Keratinocyte (primary cell): ENCODE measurements at regions not wholly inside any gene's neighbourhood (a gene's known extent, or its start where the extent isn't known, plus 50 kb on each side); places are given as distances from the start of the nearest gene placed in this dataset.
"Not testable (repeated sequence)": the region's sequence is repeated elsewhere in the genome, so short reads cannot be mapped to it uniquely, and the experiment has no call there.

Experiments used
- CTCF ChIP-seq, 3 experiments: IDR thresholded peaks in 1 of 3; conservative IDR thresholded peaks in 1 of 3; optimal IDR thresholded peaks in 1 of 3; 2 replicates in 2 of 3; 3 replicates in 1 of 3; pipeline versions ENCODE3 to v1.5.1; 2011; ENCODE audit warnings: low read length in 3 of 3, mild to moderate bottlenecking in 3 of 3, moderate library complexity in 2 of 3, control low read depth in 1 of 3, inconsistent platforms in 1 of 3; ENCODE audit not compliant: insufficient read depth in 2 of 3; ENCODE audit errors: extremely low read depth in 1 of 3
- EZH2 ChIP-seq: IDR thresholded peaks from one replicate; pipeline ENCODE4 v1.6.1; 2012; ENCODE audit warnings: inconsistent platforms, mild to moderate bottlenecking, low read length, moderate library complexity

GRCh38 chr11:87452025-87452424 is 414.3 kb downstream of the TMEM135 start:
- TF ChIP-seq CTCF (optimal IDR thresholded peaks at IDR 0.05 in 1 of 3, IDR thresholded peaks at IDR 0.05 in 1 of 3, conservative IDR thresholded peaks at IDR 0.05 in 1 of 3; ENCODE audit: extremely low read depth in 1 of 3, insufficient read depth in 2 of 3, low read length in 3 of 3); EZH2: not testable (repeated sequence)
